OCI-LY7 (cell line): ENCODE measurements at regions not wholly inside any gene's neighbourhood (a gene's known extent, or its start where the extent isn't known, plus 50 kb on each side); places are given as distances from the start of the nearest gene placed in this dataset.

Experiments
- EZH2phosphoT487 ChIP-seq: fragments of 200-600 bp; sonication (generic); IDR thresholded peaks from 2 replicates; pipeline ENCODE4 v1.6.1; 2018; ENCODE audit warnings: low read depth, borderline replicate concordance, mild to moderate bottlenecking, mixed run types, antibody characterized with exemption, low read length, moderate library complexity, mixed read lengths
- TF ChIP-seq, protein P1 (sequence below): fragments of 200-600 bp; sonication (generic); conservative IDR thresholded peaks from 2 replicates; pipeline ENCODE4 v1.5.1; 2014; ENCODE audit warnings: mild to moderate bottlenecking, antibody characterized with exemption, low read length, moderate library complexity, mixed read lengths

DNA sequence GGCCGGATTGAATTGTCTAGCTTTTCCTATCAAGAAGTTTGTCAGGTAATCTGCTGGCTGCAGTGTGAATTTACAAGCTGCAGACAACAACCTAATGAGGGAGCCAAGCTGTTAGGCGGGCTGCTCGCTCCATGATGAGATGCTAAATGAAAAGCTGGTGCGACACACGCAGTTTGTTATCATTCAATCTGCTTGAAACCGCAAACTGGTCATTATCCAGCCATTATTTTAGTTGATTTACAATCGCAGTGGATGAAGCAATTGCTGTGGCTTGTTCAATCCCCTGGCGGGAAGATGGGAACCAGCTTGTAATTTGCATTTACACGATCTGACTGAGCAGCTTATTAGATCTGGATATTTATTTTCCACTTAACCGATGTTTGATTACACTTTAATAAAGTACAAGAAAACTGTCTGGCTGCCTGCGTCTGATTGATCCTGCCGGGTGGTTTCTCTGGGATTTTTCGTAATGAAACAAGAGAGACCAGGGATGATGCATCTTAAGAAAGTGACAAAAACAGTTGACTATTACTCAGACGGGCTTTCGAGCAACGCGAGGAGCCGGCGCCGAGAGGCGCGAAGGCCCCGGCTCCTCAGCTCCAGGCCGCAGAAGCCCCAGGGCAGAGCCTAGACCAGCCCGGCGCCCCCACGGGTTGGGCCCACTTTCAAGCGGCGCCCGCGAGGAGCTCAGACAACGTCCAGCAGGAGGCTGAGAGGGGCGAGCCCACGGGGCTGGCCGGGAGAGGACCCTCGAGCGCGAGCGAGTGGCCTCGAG, 118.0 kb upstream of the BARHL2 start:
- no peak for TF ChIP-seq EZH2phosphoT487
- TF ChIP-seq, protein P1, sequence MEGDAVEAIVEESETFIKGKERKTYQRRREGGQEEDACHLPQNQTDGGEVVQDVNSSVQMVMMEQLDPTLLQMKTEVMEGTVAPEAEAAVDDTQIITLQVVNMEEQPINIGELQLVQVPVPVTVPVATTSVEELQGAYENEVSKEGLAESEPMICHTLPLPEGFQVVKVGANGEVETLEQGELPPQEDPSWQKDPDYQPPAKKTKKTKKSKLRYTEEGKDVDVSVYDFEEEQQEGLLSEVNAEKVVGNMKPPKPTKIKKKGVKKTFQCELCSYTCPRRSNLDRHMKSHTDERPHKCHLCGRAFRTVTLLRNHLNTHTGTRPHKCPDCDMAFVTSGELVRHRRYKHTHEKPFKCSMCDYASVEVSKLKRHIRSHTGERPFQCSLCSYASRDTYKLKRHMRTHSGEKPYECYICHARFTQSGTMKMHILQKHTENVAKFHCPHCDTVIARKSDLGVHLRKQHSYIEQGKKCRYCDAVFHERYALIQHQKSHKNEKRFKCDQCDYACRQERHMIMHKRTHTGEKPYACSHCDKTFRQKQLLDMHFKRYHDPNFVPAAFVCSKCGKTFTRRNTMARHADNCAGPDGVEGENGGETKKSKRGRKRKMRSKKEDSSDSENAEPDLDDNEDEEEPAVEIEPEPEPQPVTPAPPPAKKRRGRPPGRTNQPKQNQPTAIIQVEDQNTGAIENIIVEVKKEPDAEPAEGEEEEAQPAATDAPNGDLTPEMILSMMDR = no peak
